ENCODE measurements at regions not wholly inside any gene's neighbourhood (a gene's known extent, or its start where the extent isn't known, plus 50 kb on each side); places are given as distances from the start of the nearest gene placed in this dataset.

DNA sequence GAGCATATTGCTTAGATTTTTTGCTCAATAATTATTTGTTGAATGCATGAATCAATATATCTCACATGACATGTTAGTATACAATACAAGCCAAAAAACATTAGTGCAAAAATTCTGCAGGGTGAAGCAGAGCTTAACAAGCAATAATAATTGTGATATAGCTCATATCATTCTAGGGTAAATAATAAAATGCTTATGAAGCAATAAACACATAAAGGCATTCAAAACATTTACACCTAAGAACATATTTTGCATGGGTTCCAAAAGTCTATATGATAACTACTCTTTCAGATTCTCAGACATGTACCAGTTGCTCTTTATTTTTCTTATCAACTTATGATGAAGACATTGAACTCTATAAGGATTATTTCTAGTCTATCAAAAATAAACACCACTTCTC is 886.2 kb downstream of the TRHDE start:
- TF ChIP-seq CTCF (IDR thresholded peaks at IDR 0.05): no peak
- no peak for TF ChIP-seq POLR2A (IDR thresholded peaks at IDR 0.05)
- TF ChIP-seq EP300 (IDR thresholded peaks at IDR 0.05): no peak

Data from tibial nerve (tissue), 4 donors.